Fibroblast of villous mesenchyme (primary cell): ENCODE measurements at regions not wholly inside any gene's neighbourhood (a gene's known extent, or its start where the extent isn't known, plus 50 kb on each side); places are given as distances from the start of the nearest gene placed in this dataset.

Source experiments
- DNase-seq: peaks from one replicate; pipeline ENCODE4 v3.0.0-alpha.2; 2010; ENCODE audit warnings: low read depth
- H3K4me3 ChIP-seq: 2 replicates; pipeline ENCODE4 v1.5.1; 2011; ENCODE audit warnings: low read depth, mild to moderate bottlenecking, low read length
- CTCF ChIP-seq: IDR thresholded peaks from 2 replicates; pipeline ENCODE4 v1.5.1; 2012; ENCODE audit warnings: low read depth, mild to moderate bottlenecking, low read length; ENCODE audit not compliant: insufficient read depth

GRCh38 chr9:16282216-16282615, 588.3 kb downstream of the BNC2 start:
- peak; percentile 95 for DNase-seq
- TF ChIP-seq CTCF, result no peak
- no peak overlapping the region for H3K4me3 ChIP-seq

GRCh38 chr9:16282718-16283117, 587.8 kb downstream of the BNC2 start:
- no peak for DNase-seq
- TF ChIP-seq CTCF, result no peak
- no peak overlapping the region for H3K4me3 ChIP-seq

- DNase-seq, result no peak
- TF ChIP-seq CTCF, result no peak
- no peak overlapping the region for H3K4me3 ChIP-seq
These were observed 584.3 kb downstream of the BNC2 start for GRCh38 chr9:16286160-16286559.

- TF ChIP-seq CTCF, result no peak
- no peak overlapping the region for H3K4me3 ChIP-seq
- DNase-seq, result no peak
These were observed 580.8 kb downstream of the BNC2 start for GRCh38 chr9:16289639-16290038.

- no peak for TF ChIP-seq CTCF
- no peak overlapping the region for H3K4me3 ChIP-seq
- DNase-seq, result no peak
These were observed 580.3 kb downstream of the BNC2 start for GRCh38 chr9:16290169-16290568.

GRCh38 chr9:16291921-16292320, 578.5 kb downstream of the BNC2 start:
- no peak overlapping the region for H3K4me3 ChIP-seq
- no peak for TF ChIP-seq CTCF
- no peak for DNase-seq

GRCh38 chr9:16293610-16294009, 576.9 kb downstream of the BNC2 start:
- TF ChIP-seq CTCF, result no peak
- no peak overlapping the region for H3K4me3 ChIP-seq
- no peak for DNase-seq
